IMR-90 (cell line): ENCODE measurements at regions not wholly inside any gene's neighbourhood (a gene's known extent, or its start where the extent isn't known, plus 50 kb on each side); places are given as distances from the start of the nearest gene placed in this dataset.
A peak's percentile ranks its signal among the peaks of the same experiment; 100 is the strongest.

Source experiments
- ATAC-seq: fragments of 200-7000 bp; cut with Tn5 transposase; 2 replicates; pipeline ENCODE4 v1.9.1; 2020; ENCODE audit warnings: low read depth, mild to moderate bottlenecking, moderate library complexity
- BruUV-seq: library from RNA; stranded (reverse); fragments of 400-500 nt; replicated peaks from 2 replicates; lab custom pipeline; 2021; lab: Mats Ljungman, UMichigan
- CTCF ChIA-PET: fragments of 300-600 bp; formaldehyde crosslinking; extraction: SDS; loops from one replicate; lab custom pipeline; 2021; ENCODE audit warnings: antibody characterized with exemption; lab: Yijun Ruan, JAX
- POLR2A ChIA-PET: fragments of 300-600 bp; sonication (Branson Sonifier 250); formaldehyde crosslinking; loops from one replicate; lab custom pipeline; 2022; ENCODE audit warnings: antibody characterized with exemption; ENCODE audit not compliant: unreplicated experiment; lab: Charles Lee
- DNase-seq: peaks from one replicate; pipeline ENCODE4 v3.0.0; 2013
- H2AFZ ChIP-seq: replicated peaks from 2 replicates; pipeline ENCODE3; 2013; ENCODE audit warnings: low read length, mild to moderate bottlenecking; ENCODE audit not compliant: poor library complexity
- H2AK5ac ChIP-seq: 2 replicates; pipeline ENCODE4 v1.6.1; 2013; ENCODE audit warnings: low read depth, low read length, inconsistent platforms
- H2AK9ac ChIP-seq: replicated peaks from 2 replicates; pipeline ENCODE3; 2013; ENCODE audit warnings: mild to moderate bottlenecking, low read depth, low read length, moderate library complexity; ENCODE audit not compliant: poor library complexity
- H2BK120ac ChIP-seq: 2 replicates; pipeline ENCODE4 v1.6.1; 2013; ENCODE audit warnings: low read depth, low read length, inconsistent platforms
- H2BK15ac ChIP-seq: 3 replicates; pipeline ENCODE4 v1.6.1; 2013; ENCODE audit warnings: low read depth, low read length, inconsistent platforms
- H2BK20ac ChIP-seq: 2 replicates; pipeline ENCODE4 v1.6.1; 2013; ENCODE audit warnings: low read depth, mild to moderate bottlenecking, inconsistent platforms, low read length, moderate library complexity
- H2BK5ac ChIP-seq: 2 replicates; pipeline ENCODE4 v1.6.1; 2013; ENCODE audit warnings: mild to moderate bottlenecking, low read depth, low read length, inconsistent platforms; ENCODE audit not compliant: poor library complexity, severe bottlenecking
- H3K14ac ChIP-seq: replicated peaks from 2 replicates; pipeline ENCODE4 v1.6.1; 2013; ENCODE audit warnings: low read depth, low read length, inconsistent platforms
- H3K18ac ChIP-seq: 2 replicates; pipeline ENCODE4 v1.6.1; 2013; ENCODE audit warnings: low read depth, low read length, control low read depth
- H3K23ac ChIP-seq: 2 replicates; pipeline ENCODE4 v1.6.1; 2013; ENCODE audit warnings: low read depth, low read length, inconsistent platforms
- H3K27ac ChIP-seq: 2 replicates; pipeline ENCODE4 v1.5.1; 2013; ENCODE audit warnings: mild to moderate bottlenecking, control low read depth, low read length; ENCODE audit not compliant: insufficient read depth
- H3K27me3 ChIP-seq: 2 replicates; pipeline ENCODE4 v1.6.1; 2013; ENCODE audit warnings: low read length; ENCODE audit not compliant: control insufficient read depth, insufficient read depth
- H3K36me3 ChIP-seq: 2 replicates; pipeline ENCODE4 v1.6.1; 2013; ENCODE audit warnings: low read length, mixed read lengths; ENCODE audit not compliant: control insufficient read depth, insufficient read depth
- H3K4ac ChIP-seq: 2 replicates; pipeline ENCODE4 v1.6.1; 2013; ENCODE audit warnings: low read depth, low read length, inconsistent platforms
- H3K4me1 ChIP-seq: 2 replicates; pipeline ENCODE4 v1.6.1; 2013; ENCODE audit warnings: low read length, mixed read lengths; ENCODE audit not compliant: control insufficient read depth, insufficient read depth
- H3K4me2 ChIP-seq: 2 replicates; pipeline ENCODE4 v1.6.1; 2013; ENCODE audit warnings: low read depth, mild to moderate bottlenecking, control low read depth, low read length, moderate library complexity
- H3K4me3 ChIP-seq: 2 replicates; pipeline ENCODE4 v1.5.1; 2013; ENCODE audit warnings: low read depth, mild to moderate bottlenecking, control low read depth, low read length, moderate library complexity; ENCODE audit not compliant: insufficient read depth
- H3K56ac ChIP-seq: 2 replicates; pipeline ENCODE4 v1.6.1; 2013; ENCODE audit warnings: low read length, inconsistent platforms; ENCODE audit not compliant: insufficient read depth; ENCODE audit errors: extremely low read depth
- H3K79me1 ChIP-seq, 2 experiments: 2 replicates each; pipeline ENCODE4 v1.6.1; 2013; ENCODE audit warnings: low read length in 2 of 2, inconsistent platforms in 1 of 2, low read depth in 1 of 2
- H3K9ac ChIP-seq: 2 replicates; pipeline ENCODE4 v1.6.1; 2013; ENCODE audit warnings: low read depth, low read length, control low read depth
- H3K9me1 ChIP-seq: 2 replicates; pipeline ENCODE4 v1.6.1; 2013; ENCODE audit warnings: low read length, inconsistent platforms; ENCODE audit not compliant: insufficient read depth
- H3K9me3 ChIP-seq: 2 replicates; pipeline ENCODE4 v1.6.1; 2013; ENCODE audit warnings: low read length; ENCODE audit not compliant: control insufficient read depth, insufficient read depth
- H4K20me1 ChIP-seq: 2 replicates; pipeline ENCODE4 v1.6.1; 2013; ENCODE audit warnings: low read length, inconsistent platforms; ENCODE audit not compliant: insufficient read depth
- H4K5ac ChIP-seq: 2 replicates; pipeline ENCODE4 v1.6.1; 2013; ENCODE audit warnings: mild to moderate bottlenecking, low read depth, low read length, control low read depth
- H4K8ac ChIP-seq, 2 experiments: 2 replicates each; pipeline ENCODE4 v1.6.1; 2013; ENCODE audit warnings: low read depth in 2 of 2, low read length in 2 of 2, control low read depth in 1 of 2, inconsistent platforms in 1 of 2
- H4K91ac ChIP-seq: 2 replicates; pipeline ENCODE4 v1.6.1; 2013; ENCODE audit warnings: low read depth, low read length, inconsistent platforms; ENCODE audit not compliant: insufficient read depth
- CEBPB ChIP-seq: IDR thresholded peaks from 2 replicates; pipeline ENCODE4 v1.6.1; 2012; ENCODE audit warnings: low read depth, low read length, improper control_type of control experiment
- POLR2A ChIP-seq: IDR thresholded peaks from 2 replicates; pipeline ENCODE4 v1.6.1; 2012; ENCODE audit warnings: mild to moderate bottlenecking, low read depth, low read length
- RAD21 ChIP-seq: IDR thresholded peaks from 2 replicates; pipeline ENCODE4 v1.6.1; 2012; ENCODE audit warnings: low read length, improper control_type of control experiment
- RCOR1 ChIP-seq: IDR thresholded peaks from 2 replicates; pipeline ENCODE4 v1.6.1; 2012; ENCODE audit warnings: mild to moderate bottlenecking, low read length, improper control_type of control experiment; ENCODE audit not compliant: insufficient replicate concordance
- WGBS, 2 experiments: methylation state at CpG; one replicate each; pipeline versions ENCODE4 v1.1.5 to v1.1.7; 2013; ENCODE audit warnings: missing lambda C conversion rate in 2 of 2; ENCODE audit not compliant: insufficient read length in 1 of 2; ENCODE audit errors: extremely low coverage in 2 of 2; 5-methylcytosine and 5-hydroxymethylcytosine counted together
- dilution Hi-C: fragments of 300-500 bp; cut with HindIII; formaldehyde crosslinking; loops from one replicate; pipeline ENCODE4 v1.14.3; 2018; ENCODE audit warnings: low sequenced_read_pairs; ENCODE audit not compliant: unreplicated experiment
- in situ Hi-C: fragments of 300-500 bp; cut with MboI; formaldehyde crosslinking; loops from 3 replicates; pipeline ENCODE4 v1.14.3; 2019; ENCODE audit warnings: low sequenced_read_pairs, inconsistent platforms, mixed read lengths
- intact Hi-C: fragments of 100-400 bp; cut with micrococcal nuclease; formaldehyde crosslinking; loops from 2 replicates; pipeline ENCODE4 v1.10.0; 2022

- peak overlapping the region in 1 of 2 experiments; percentile 1; a peak in 2 of 4 replicates for H4K8ac ChIP-seq
- no peaks in the 10 kb centered on the region for H4K20me1 ChIP-seq
- no peak overlapping the region for H3K4ac ChIP-seq
- H3K36me3 ChIP-seq: no peaks in the 10 kb centered on the region
- H2BK120ac ChIP-seq: 0 out of 2 replicates have a peak overlapping the region, but pooled peaks have one; percentile 3
- dilution Hi-C loops (no loop called here), in situ Hi-C loops (no loop called here), intact Hi-C loops (no loop called here)
- peak overlapping the region; percentile 3; the same call in 1 of the 2 replicates for H2BK20ac ChIP-seq
- TF ChIP-seq RAD21 (no peak), CEBPB (no peak), POLR2A (no peak), RCOR1 (no peak)
- no peak overlapping the region for H3K56ac ChIP-seq
- no CpG with 5 or more reads among the region's 2 CpGs for WGBS, 2 experiments
- no peak overlapping the region for H3K14ac ChIP-seq
- peak overlapping the region; percentile 87; the same call in 1 of the 2 replicates for H3K18ac ChIP-seq
- no peaks in the 10 kb centered on the region for H3K27me3 ChIP-seq
- CTCF ChIA-PET: no interaction called here
- no peak overlapping the region for H3K4me2 ChIP-seq
- POLR2A ChIA-PET: no interaction called here
- no TSS peak for BruUV-seq
- DNase-seq: peak; percentile 16
- H2BK15ac ChIP-seq: peak overlapping the region; percentile 56; the same call in 1 of the 3 replicates
- no peaks in the 10 kb centered on the region for H3K9me3 ChIP-seq
- no peak overlapping the region for H2AK5ac ChIP-seq
- no peak overlapping the region for H2AFZ ChIP-seq
- H2AK9ac ChIP-seq: no peak overlapping the region
- H3K79me1 ChIP-seq: no peaks in the 10 kb centered on the region
- no peak overlapping the region for H3K4me3 ChIP-seq
- no peak for ATAC-seq
- no peak overlapping the region for H4K91ac ChIP-seq
- no peak overlapping the region for H3K9ac ChIP-seq
- H2BK5ac ChIP-seq: no peak overlapping the region
- no peaks in the 10 kb centered on the region for H3K9me1 ChIP-seq
- peaks cover 6% of the 10 kb centered on the region for H3K4me1 ChIP-seq
- H4K5ac ChIP-seq: peak overlapping the region; percentile 88; the same call in 1 of the 2 replicates
- no peak overlapping the region for H3K27ac ChIP-seq
- H3K23ac ChIP-seq: no peak overlapping the region
These were observed 383.4 kb downstream of the USP25 start for GRCh38 chr21:16113052-16113715.
